Renal cortex interstitium (tissue), 11 donors: ENCODE measurements at regions not wholly inside any gene's neighbourhood (a gene's known extent, or its start where the extent isn't known, plus 50 kb on each side); places are given as distances from the start of the nearest gene placed in this dataset.
"Not testable (repeated sequence)": the region's sequence is repeated elsewhere in the genome, so short reads cannot be mapped to it uniquely, and the experiment has no call there.

Experiments
- DNase-seq, 11 donors: peaks; one replicate each; pipeline ENCODE4 v3.0.0-alpha.2; 2013; ENCODE audit warnings: low read depth in 9 of 11, low spot score in 4 of 11; ENCODE audit errors: extremely low read depth in 1 of 11

GRCh38 chr16:16909126-16909525, 530.2 kb downstream of the NPIPA7 start:
- no peak for DNase-seq

- DNase-seq: no peak
Measured at GRCh38 chr16:16910666-16911065, 531.7 kb downstream of the NPIPA7 start.

DNA sequence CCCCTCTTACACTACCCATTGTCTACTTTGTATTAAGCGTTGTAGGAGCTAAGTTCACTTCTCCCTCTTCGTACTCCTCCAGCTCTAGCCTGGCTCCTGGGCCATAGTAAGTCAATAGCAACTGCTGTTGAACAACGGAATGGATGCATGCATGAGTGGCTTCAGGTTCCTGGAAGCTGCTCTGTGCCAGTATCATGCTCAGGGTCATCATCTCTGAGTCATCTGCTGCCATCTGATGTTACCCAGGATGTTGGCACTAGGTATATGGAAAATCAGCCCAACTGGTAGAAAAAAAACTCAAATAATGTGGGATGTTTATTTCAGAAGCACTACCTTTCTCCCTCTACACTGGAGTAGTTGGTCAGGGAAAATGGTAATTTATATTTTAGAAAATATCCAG, 536.8 kb downstream of the NPIPA7 start:
- no peak for DNase-seq

DNA sequence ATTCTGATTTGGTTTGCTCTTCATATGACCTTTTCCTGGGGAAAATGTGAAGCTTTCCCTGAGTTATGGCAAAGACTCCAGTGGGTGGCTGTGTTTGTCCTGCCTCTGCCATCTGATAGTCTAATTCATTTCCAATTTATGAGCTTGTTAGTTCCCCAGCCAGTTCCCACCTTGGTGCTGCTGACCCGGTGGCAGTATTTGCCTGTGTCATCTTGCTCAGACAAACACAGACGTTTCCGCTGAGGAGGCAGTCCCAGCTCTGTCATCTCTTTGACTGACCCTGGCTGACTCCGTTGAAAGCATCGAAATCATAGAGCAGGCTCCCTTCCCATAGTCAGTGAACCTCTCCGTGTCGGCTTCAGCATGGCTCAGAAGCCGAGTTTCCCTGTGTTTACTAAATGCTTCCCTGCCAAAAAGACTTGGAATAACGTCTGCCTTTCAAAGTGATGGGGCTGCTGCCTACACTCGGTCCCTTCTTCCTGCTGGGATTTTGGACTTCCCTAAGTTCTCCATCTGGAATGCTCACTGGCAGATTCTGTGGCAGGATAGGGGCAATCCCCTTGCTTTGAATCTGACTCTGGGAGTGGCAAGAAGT, 538.3 kb downstream of the NPIPA7 start:
- DNase-seq: peak in 6 of 11 donors; percentile 3 to 19 (median 14)

DNA sequence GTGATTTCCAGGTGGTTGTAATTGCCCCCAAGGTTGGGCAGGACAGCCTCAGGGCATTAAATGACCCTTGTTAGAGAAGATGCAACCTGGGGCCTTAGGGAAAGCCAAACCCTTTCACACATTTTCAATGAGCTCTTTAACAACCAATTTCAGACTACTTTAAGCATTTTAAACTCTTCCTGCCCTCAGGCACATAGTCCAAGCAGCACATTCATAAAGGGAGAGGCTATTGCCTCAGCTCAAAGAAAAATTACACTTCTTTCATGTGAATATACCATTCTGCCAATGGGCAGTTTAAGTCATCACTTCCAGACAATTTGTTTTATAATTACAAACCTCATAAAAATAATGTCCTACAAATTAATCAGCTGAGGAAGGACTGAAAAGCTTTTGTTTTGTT, 544.5 kb downstream of the NPIPA7 start:
- DNase-seq: no peak

- DNase-seq: no peak
Measured at GRCh38 chr16:16924613-16925012, 545.7 kb downstream of the NPIPA7 start.

- DNase-seq: no peak
Measured at GRCh38 chr16:16925432-16925831, 545.3 kb downstream of the XYLT1 start.

DNA sequence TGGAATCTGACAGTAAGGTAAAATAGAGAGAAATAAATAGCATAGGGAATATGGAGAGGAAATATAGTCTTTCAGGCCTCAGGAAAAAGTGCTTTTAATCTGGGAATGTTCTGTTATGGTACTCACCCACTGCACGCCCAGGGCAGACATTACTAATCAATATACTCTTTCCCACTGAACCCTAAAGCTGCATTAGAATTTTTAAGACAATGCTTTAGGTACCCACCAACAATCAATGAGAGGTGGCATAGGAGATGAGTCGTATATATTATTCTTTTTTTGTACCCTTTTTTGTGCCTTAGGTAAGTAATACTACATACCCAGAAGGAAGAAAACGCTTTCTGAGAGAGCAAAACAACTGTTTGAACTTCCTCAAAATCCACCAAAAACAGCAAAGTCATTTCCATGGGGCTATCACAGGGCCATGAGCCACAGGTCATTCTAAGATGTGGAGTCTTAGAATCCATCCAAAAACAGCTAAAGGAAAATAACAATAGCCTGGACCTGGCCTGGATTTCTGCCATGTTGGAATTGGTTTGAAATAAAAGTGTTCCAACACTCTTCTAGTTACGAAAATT, 542.1 kb downstream of the XYLT1 start:
- DNase-seq: no peak

- no peak for DNase-seq
Measured at GRCh38 chr16:16930309-16931000, 540.3 kb downstream of the XYLT1 start.

DNA sequence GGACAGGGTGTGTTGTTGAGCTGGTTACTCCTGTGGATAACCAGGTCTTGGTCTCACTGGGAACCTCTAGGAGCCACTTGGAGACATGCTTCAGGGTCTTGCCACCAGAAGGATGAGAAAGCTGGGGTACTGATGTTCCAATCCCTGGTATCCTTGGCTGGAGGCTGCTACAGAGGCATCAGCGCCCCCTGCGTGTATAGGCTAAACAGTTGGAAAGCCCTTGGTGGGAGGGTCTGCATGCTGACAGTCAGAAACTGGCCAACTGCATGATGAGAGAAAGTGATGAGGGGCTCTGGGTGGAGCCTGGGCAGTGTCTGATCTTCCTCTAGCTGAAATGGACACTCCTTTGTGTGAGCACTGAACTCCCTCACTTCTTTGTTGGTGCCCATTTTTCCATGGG, 536.9 kb downstream of the XYLT1 start:
- no peak for DNase-seq

DNA sequence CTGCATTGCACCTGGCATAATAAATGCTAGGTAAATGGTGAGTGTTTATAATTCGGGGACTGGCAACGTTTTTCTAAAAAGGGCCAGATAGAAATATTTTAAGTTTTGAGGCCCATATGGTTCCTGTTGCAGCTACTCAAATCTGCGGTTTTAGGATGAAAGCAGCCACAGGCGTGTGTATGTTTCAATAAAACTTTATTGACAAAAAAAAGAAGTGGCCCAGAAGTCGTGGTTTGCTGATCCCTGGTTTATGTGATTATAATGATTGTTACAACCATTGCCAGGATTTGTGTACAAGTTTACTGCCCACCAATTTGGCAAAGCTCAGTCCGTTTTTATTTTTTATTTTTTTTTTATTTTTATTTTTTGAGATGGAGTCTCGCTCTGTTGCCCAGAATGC, 536.1 kb downstream of the XYLT1 start:
- DNase-seq: no peak

- DNase-seq: not testable (repeated sequence)
Measured at GRCh38 chr16:16935909-16936308, 534.9 kb downstream of the XYLT1 start.

GRCh38 chr16:16937576-16937975, 533.2 kb downstream of the XYLT1 start:
- no peak for DNase-seq

DNA sequence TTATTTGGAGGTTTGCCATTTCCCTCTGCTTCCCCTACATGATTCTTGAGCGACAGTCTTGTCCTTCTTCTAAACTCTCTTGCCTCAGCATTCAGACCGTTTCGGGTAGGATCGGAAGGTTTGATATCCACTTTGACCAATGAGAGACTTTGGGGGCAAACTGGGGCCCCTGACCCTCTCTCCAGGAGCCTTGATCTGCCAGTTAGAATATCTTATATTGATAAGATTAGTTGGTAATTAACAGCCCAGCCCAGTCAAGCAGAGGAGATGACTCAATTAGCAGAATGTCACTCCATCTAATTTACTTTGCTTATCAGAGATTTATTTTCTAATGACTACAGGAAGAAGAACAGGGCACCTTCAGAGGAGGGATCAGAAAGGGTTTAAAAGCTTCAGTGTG, 532.8 kb downstream of the XYLT1 start:
- no peak for DNase-seq

DNA sequence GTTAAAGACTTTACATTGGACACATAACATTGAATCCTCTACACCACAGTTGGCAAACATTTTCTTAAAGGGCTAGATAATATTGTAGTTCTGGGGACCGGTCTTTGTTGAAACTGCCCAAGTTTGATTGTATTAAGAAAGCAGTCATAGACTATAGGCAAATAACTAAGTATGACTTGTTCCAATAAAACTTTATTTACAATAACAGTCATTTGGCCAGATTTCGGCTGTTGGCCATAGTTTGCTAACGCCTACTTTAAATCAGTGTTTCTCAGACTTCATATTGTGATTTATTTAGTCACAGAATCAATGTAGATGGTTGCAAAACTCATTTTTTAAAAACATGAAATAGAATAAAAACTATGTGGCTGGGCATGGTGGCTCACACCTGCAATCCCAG, 531.8 kb downstream of the XYLT1 start:
- DNase-seq: no peak

GRCh38 chr16:16940351-16940750, 530.4 kb downstream of the XYLT1 start:
- no peak for DNase-seq

GRCh38 chr16:16942849-16943248, 527.9 kb downstream of the XYLT1 start:
- DNase-seq: not testable (repeated sequence)

DNA sequence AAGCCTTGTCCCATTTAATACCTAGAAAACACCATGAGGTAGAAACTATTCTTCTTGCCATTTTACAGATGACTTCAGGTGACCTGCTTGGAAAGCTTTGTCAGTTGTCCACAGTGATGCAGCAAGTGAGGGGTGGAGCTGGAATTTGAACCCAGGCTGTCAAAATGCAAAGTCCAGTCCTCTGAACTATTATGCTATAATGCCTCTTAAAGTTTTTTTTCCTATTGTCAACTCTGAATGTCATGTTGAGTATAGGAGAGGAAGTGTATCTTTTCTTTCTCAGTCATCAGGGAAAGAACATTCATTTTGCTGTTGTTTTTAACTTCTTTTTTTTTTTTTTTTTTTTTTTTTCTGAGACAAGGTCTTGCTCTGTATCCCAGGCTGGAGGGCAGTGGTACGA, 525.6 kb downstream of the XYLT1 start:
- no peak for DNase-seq

- DNase-seq: no peak
Measured at GRCh38 chr16:16956376-16956775, 514.4 kb downstream of the XYLT1 start.

- no peak for DNase-seq
Measured at GRCh38 chr16:16960785-16961184, 510.0 kb downstream of the XYLT1 start.

GRCh38 chr16:16966439-16966838, 504.3 kb downstream of the XYLT1 start:
- DNase-seq: no peak
